ENCODE measurements at regions not wholly inside any gene's neighbourhood (a gene's known extent, or its start where the extent isn't known, plus 50 kb on each side); places are given as distances from the start of the nearest gene placed in this dataset.

DNA sequence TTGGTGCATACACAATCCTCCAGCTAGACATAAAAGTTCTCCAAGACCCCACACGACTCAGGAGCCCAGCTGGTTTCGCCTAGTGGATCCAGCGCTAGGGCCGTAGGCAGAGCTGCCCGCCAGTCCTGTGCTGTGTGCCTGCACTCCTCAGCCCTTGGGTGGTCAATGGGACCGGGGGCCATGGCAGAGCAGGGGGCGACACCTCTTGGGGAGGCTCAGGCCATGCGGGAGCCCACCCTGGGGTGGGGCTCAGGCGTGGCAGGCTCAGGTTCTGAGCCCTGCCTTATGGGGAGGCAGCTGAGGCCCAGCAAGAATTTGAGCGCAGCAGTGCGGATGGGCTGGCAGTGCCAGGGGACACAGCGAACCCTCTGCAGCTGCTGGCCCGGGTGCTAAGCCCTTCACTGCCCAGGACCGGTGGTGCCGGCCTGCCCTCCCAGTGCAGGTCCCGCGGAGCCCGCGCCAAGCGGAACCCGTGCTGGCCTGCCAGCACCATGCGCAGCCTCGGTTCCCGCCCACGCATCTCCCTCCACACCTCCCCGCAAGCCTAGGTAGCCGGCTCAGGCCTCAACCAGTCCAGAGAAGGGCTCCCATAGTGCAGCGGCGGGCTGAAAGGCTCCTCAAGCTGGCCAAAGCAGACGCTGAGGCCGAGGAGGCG lies 1566.6 kb upstream of the SLC39A10 start:
- TF ChIP-seq, protein P1, sequence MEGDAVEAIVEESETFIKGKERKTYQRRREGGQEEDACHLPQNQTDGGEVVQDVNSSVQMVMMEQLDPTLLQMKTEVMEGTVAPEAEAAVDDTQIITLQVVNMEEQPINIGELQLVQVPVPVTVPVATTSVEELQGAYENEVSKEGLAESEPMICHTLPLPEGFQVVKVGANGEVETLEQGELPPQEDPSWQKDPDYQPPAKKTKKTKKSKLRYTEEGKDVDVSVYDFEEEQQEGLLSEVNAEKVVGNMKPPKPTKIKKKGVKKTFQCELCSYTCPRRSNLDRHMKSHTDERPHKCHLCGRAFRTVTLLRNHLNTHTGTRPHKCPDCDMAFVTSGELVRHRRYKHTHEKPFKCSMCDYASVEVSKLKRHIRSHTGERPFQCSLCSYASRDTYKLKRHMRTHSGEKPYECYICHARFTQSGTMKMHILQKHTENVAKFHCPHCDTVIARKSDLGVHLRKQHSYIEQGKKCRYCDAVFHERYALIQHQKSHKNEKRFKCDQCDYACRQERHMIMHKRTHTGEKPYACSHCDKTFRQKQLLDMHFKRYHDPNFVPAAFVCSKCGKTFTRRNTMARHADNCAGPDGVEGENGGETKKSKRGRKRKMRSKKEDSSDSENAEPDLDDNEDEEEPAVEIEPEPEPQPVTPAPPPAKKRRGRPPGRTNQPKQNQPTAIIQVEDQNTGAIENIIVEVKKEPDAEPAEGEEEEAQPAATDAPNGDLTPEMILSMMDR (IDR thresholded peaks at IDR 0.05): no peak
- TF ChIP-seq POLR2A (IDR thresholded peaks at IDR 0.05): no peak

All from suprapubic skin (tissue), 3 donors.